NB4 (cell line): ENCODE measurements at regions not wholly inside any gene's neighbourhood (a gene's known extent, or its start where the extent isn't known, plus 50 kb on each side); places are given as distances from the start of the nearest gene placed in this dataset.
"Not testable (repeated sequence)": the region's sequence is repeated elsewhere in the genome, so short reads cannot be mapped to it uniquely, and the experiment has no call there.

Experiments used
- MYC ChIP-seq: IDR thresholded peaks from 2 replicates; pipeline ENCODE4 v1.6.1; 2011; ENCODE audit warnings: low read depth, low read length
- POLR2A ChIP-seq: IDR thresholded peaks from 2 replicates; pipeline ENCODE4 v1.6.1; 2011; ENCODE audit warnings: mild to moderate bottlenecking; ENCODE audit not compliant: insufficient read length; ENCODE audit errors: extremely low read depth
- TF ChIP-seq, protein P1 (sequence below): IDR thresholded peaks from 2 replicates; pipeline ENCODE4 v1.6.1; 2011; ENCODE audit warnings: low read depth, low read length
- TF ChIP-seq, protein P2 (sequence below): IDR thresholded peaks from one replicate; pipeline ENCODE4 v1.5.1; 2012; ENCODE audit warnings: low read depth, low read length

DNA sequence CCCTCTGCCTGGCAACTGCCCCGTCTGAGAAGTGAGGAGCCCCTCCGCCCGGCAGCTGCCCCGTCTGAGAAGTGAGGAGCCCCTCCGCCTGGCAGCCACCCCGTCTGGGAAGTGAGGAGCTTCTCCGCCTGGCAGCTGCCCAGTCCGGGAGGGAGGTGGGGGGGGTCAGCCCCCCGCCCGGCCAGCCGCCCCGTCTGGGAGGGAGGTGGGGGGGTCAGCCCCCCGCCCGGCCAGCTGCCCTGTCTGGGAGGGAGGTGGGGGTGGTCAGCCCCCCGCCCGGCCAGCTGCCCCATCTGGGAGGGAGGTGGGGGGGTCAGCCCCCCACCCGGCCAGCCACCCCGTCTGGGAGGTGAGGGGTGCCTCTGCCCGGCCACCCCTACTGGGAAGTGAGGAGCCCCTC is 167.8 kb upstream of the FGF16 start:
- TF ChIP-seq POLR2A, MYC: not testable (repeated sequence)
- TF ChIP-seq, protein P1, sequence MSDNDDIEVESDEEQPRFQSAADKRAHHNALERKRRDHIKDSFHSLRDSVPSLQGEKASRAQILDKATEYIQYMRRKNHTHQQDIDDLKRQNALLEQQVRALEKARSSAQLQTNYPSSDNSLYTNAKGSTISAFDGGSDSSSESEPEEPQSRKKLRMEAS = not testable (repeated sequence)
- TF ChIP-seq, protein P2, sequence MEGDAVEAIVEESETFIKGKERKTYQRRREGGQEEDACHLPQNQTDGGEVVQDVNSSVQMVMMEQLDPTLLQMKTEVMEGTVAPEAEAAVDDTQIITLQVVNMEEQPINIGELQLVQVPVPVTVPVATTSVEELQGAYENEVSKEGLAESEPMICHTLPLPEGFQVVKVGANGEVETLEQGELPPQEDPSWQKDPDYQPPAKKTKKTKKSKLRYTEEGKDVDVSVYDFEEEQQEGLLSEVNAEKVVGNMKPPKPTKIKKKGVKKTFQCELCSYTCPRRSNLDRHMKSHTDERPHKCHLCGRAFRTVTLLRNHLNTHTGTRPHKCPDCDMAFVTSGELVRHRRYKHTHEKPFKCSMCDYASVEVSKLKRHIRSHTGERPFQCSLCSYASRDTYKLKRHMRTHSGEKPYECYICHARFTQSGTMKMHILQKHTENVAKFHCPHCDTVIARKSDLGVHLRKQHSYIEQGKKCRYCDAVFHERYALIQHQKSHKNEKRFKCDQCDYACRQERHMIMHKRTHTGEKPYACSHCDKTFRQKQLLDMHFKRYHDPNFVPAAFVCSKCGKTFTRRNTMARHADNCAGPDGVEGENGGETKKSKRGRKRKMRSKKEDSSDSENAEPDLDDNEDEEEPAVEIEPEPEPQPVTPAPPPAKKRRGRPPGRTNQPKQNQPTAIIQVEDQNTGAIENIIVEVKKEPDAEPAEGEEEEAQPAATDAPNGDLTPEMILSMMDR = not testable (repeated sequence)
